A549 (cell line): ENCODE measurements at regions not wholly inside any gene's neighbourhood (a gene's known extent, or its start where the extent isn't known, plus 50 kb on each side); places are given as distances from the start of the nearest gene placed in this dataset.

Experiments
- ATAC-seq, 2 experiments: fragments of 200-7000 bp in 1 of 2; fragments of >200 bp in 1 of 2; cut with Nextera tagmentation in 1 of 2; cut with Tn5 transposase in 1 of 2; 3 replicates each; pipeline versions ENCODE4 v1.8.0 to v1.9.1; 2018 to 2020; ENCODE audit warnings: mild to moderate bottlenecking in 1 of 2, moderate library complexity in 1 of 2
- CTCF ChIA-PET: fragments of 300-600 bp; sonication (Branson Sonifier 250); formaldehyde crosslinking; extraction: SDS; loops from one replicate; lab custom pipeline; 2021; ENCODE audit warnings: antibody characterized with exemption, inconsistent platforms; lab: Yijun Ruan, JAX
- POLR2A ChIA-PET: fragments of 350-600 bp; formaldehyde crosslinking; extraction: SDS; loops from one replicate; lab custom pipeline; 2021; ENCODE audit warnings: antibody characterized with exemption, inconsistent platforms; lab: Yijun Ruan, JAX
- DNase-seq, 2 experiments: peaks; one replicate each; pipeline versions ENCODE4 v3.0.0 to v3.0.0-alpha.2; 2011 to 2016; ENCODE audit warnings: low read depth in 1 of 2, low spot score in 1 of 2
- FAIRE-seq: peaks from 2 replicates; lab custom pipeline; 2011; peaks lifted over from hg19 to GRCh38; lab: Jason Lieb, UNC
- H3K27ac ChIP-seq, 2 experiments: fragments of >200 bp; sonication (Bioruptor Twin); formaldehyde crosslinking; 3 replicates each; pipeline ENCODE4 v1.5.1; 2016 to 2017
- H3K4me1 ChIP-seq: fragments of >200 bp; sonication (Bioruptor Twin); formaldehyde crosslinking; 3 replicates; pipeline ENCODE4 v1.6.1; 2016
- H3K4me2 ChIP-seq: fragments of >200 bp; sonication (Bioruptor Twin); formaldehyde crosslinking; 3 replicates; pipeline ENCODE4 v1.6.1; 2016
- H3K4me3 ChIP-seq: fragments of >200 bp; sonication (Bioruptor Twin); formaldehyde crosslinking; 3 replicates; pipeline ENCODE4 v1.5.1; 2016
- H3K9me3 ChIP-seq: fragments of >200 bp; sonication (Bioruptor Twin); formaldehyde crosslinking; 3 replicates; pipeline ENCODE4 v1.6.1; 2016
- BCL3 ChIP-seq: fragments of >200 bp; sonication (Bioruptor Twin); formaldehyde crosslinking; IDR thresholded peaks from 3 replicates; pipeline ENCODE4 v1.6.1; 2016
- CBX8 ChIP-seq: fragments of 200-600 bp; sonication (generic); IDR thresholded peaks from 2 replicates; pipeline ENCODE4 v1.6.1; 2016
- EHMT2 ChIP-seq: fragments of 200-600 bp; sonication (generic); IDR thresholded peaks from 2 replicates; pipeline ENCODE4 v1.6.1; 2016; ENCODE audit warnings: antibody characterized with exemption, low read depth, mild to moderate bottlenecking, moderate library complexity
- FOSL2 ChIP-seq, 2 experiments: fragments of 450-650 bp in 1 of 2; fragments of >200 bp in 1 of 2; sonication (Bioruptor Twin) in 1 of 2; formaldehyde crosslinking; IDR thresholded peaks; 2 replicates each; pipeline versions ENCODE4 v1.5.0 to v1.6.1; 2016 to 2020; ENCODE audit warnings: mild to moderate bottlenecking in 1 of 2, moderate library complexity in 1 of 2
- HOXA7 ChIP-seq: fragments of 250-450 bp; sonication (Bioruptor Pico); IDR thresholded peaks from 2 replicates; pipeline ENCODE4 v1.5.0; 2020; ENCODE audit warnings: mild to moderate bottlenecking, moderate library complexity
- HOXB5 ChIP-seq: fragments of 250-450 bp; sonication (Bioruptor Pico); IDR thresholded peaks from 2 replicates; pipeline ENCODE4 v1.5.0; 2020; ENCODE audit warnings: mild to moderate bottlenecking, moderate library complexity
- KDM1A ChIP-seq: fragments of 200-600 bp; sonication (generic); IDR thresholded peaks from 2 replicates; pipeline ENCODE4 v1.6.1; 2016; ENCODE audit warnings: low read depth, mild to moderate bottlenecking
- MAFK ChIP-seq: fragments of 450-650 bp; IDR thresholded peaks from 2 replicates; pipeline ENCODE4 v1.6.1; 2014; ENCODE audit not compliant: partially characterized antibody
- MYC ChIP-seq: IDR thresholded peaks from 2 replicates; pipeline ENCODE4 v1.6.1; 2012; ENCODE audit warnings: mild to moderate bottlenecking, inconsistent platforms, low read length, improper control_type of control experiment, borderline replicate concordance
- NFE2L2 ChIP-seq: fragments of 150-350 bp; conservative IDR thresholded peaks from 2 replicates; pipeline ENCODE4 v1.6.1; 2014; ENCODE audit warnings: low read length
- NR3C1 ChIP-seq: fragments of >200 bp; sonication (Bioruptor Twin); formaldehyde crosslinking; IDR thresholded peaks from 3 replicates; pipeline ENCODE4 v1.6.1; 2017
- PBX3 ChIP-seq: IDR thresholded peaks from 2 replicates; pipeline ENCODE4 v1.6.1; 2012
- RAD21 ChIP-seq, 2 experiments: fragments of >200 bp in 1 of 2; sonication (Bioruptor Twin) in 1 of 2; formaldehyde crosslinking in 1 of 2; IDR thresholded peaks in 1 of 2; conservative IDR thresholded peaks in 1 of 2; 2 replicates in 1 of 2; 3 replicates in 1 of 2; pipeline ENCODE4 v1.6.1; 2012 to 2018; ENCODE audit warnings: inconsistent platforms in 1 of 2
- RARB ChIP-seq: fragments of 250-450 bp; sonication (Bioruptor Pico); IDR thresholded peaks from 2 replicates; pipeline ENCODE4 v1.8.0; 2021; ENCODE audit warnings: mild to moderate bottlenecking, moderate library complexity
- RCOR1 ChIP-seq: fragments of 150-350 bp; IDR thresholded peaks from 2 replicates; pipeline ENCODE4 v1.6.1; 2014; ENCODE audit warnings: antibody characterized with exemption, low read length, low read depth
- REST ChIP-seq: fragments of 200-600 bp; sonication (generic); IDR thresholded peaks from 2 replicates; pipeline ENCODE4 v1.6.1; 2016; ENCODE audit warnings: antibody characterized with exemption, mild to moderate bottlenecking, moderate library complexity
- SMC3 ChIP-seq: fragments of >200 bp; sonication (Bioruptor Twin); formaldehyde crosslinking; IDR thresholded peaks from 3 replicates; pipeline ENCODE4 v1.6.1; 2018; ENCODE audit warnings: inconsistent platforms
- SREBF2 ChIP-seq: fragments of 450-650 bp; IDR thresholded peaks from 2 replicates; pipeline ENCODE4 v1.6.1; 2014; ENCODE audit warnings: mild to moderate bottlenecking, moderate library complexity
- TP53 ChIP-seq: fragments of 250-450 bp; sonication (Bioruptor Pico); IDR thresholded peaks from 2 replicates; pipeline ENCODE4 v1.5.0; 2021; ENCODE audit warnings: mild to moderate bottlenecking, moderate library complexity
- ZC3H11A ChIP-seq: fragments of 450-650 bp; IDR thresholded peaks from 2 replicates; pipeline ENCODE4 v1.6.1; 2014; ENCODE audit warnings: antibody characterized with exemption, mild to moderate bottlenecking
- ZFP36 ChIP-seq: fragments of 450-650 bp; IDR thresholded peaks from 2 replicates; pipeline ENCODE4 v1.6.1; 2014; ENCODE audit warnings: borderline replicate concordance; ENCODE audit not compliant: partially characterized antibody
- WGBS: methylation state at CpG from one replicate; pipeline ENCODE4 v1.1.6; 2017; ENCODE audit errors: missing lambda C conversion rate; 5-methylcytosine and 5-hydroxymethylcytosine counted together

- no peak for DNase-seq
- Histone ChIP-seq H3K4me1 (peaks cover 12% of the 10 kb centered on the region; the same call in 1 of the 3 replicates), H3K4me2 (no peak overlapping the region), H3K27ac (no peak overlapping the region), H3K9me3 (peaks cover 11% of the 10 kb centered on the region; the same call in 1 of the 3 replicates), H3K4me3 (no peak overlapping the region)
- 60% methylated on average over 9 of the region's 9 CpGs for WGBS
- CTCF ChIA-PET = no interaction called here
- FAIRE-seq = no peak
- ATAC-seq = no peak
- POLR2A ChIA-PET = no interaction called here
- no peak for TF ChIP-seq NR3C1
- no peak for TF ChIP-seq RARB (CRISPR knock-in tag)
- TF ChIP-seq MAFK = no peak
- no peak for TF ChIP-seq REST
- no peak for TF ChIP-seq ZFP36
- TF ChIP-seq BCL3 = no peak
- TF ChIP-seq SREBF2 = no peak
- no peak for TF ChIP-seq EHMT2
- TF ChIP-seq HOXB5 (CRISPR knock-in tag) = no peak
- no peak for TF ChIP-seq TP53 (CRISPR knock-in tag)
- TF ChIP-seq ZC3H11A = no peak
- no peak for TF ChIP-seq CBX8
- no peak for TF ChIP-seq HOXA7 (CRISPR knock-in tag)
- no peak for TF ChIP-seq MYC
- TF ChIP-seq RAD21 (conservative IDR thresholded peaks at IDR 0.05 in 1 of 2, IDR thresholded peaks at IDR 0.05 in 1 of 2) = no peak
- no peak for TF ChIP-seq FOSL2 (IDR thresholded peaks at IDR 0.05)
- no peak for TF ChIP-seq FOSL2 (CRISPR knock-in tag; IDR thresholded peaks at IDR 0.05)
- TF ChIP-seq RCOR1 = no peak
- TF ChIP-seq PBX3 = no peak
- TF ChIP-seq KDM1A = no peak
These were observed 176.8 kb downstream of the MYCN start for GRCh38 chr2:16117021-16117700.

GRCh38 chr2:16115881-16116830 is 175.8 kb downstream of the MYCN start:
- Histone ChIP-seq H3K4me1 (peaks cover 12% of the 10 kb centered on the region; the same call in 1 of the 3 replicates), H3K27ac (no peak overlapping the region), H3K9me3 (peaks cover 4% of the 10 kb centered on the region; the same call in 1 of the 3 replicates), H3K4me2 (no peak overlapping the region), H3K4me3 (no peak overlapping the region)
- CTCF ChIA-PET = interaction anchor here (0.7 kb wide), 1 partner anchor 177 kb away, joined by 3 read pairs; no protein-coding TSS in a partner anchor
- no peak; a peak in 1 of 6 replicates for ATAC-seq
- no peak for TF ChIP-seq NR3C1
- no peak for TF ChIP-seq SMC3
- TF ChIP-seq MYC = no peak
- TF ChIP-seq NFE2L2 = no peak
- DNase-seq = no peak
- POLR2A ChIA-PET = no interaction called here
- FAIRE-seq = no peak
- WGBS = 40% methylated on average over 7 of the region's 7 CpGs
